AG10803 (cell line): ENCODE measurements at regions not wholly inside any gene's neighbourhood (a gene's known extent, or its start where the extent isn't known, plus 50 kb on each side); places are given as distances from the start of the nearest gene placed in this dataset.
A peak's percentile ranks its signal among the peaks of the same experiment; 100 is the strongest.

Experiments used
- DNase-seq: peaks from one replicate; pipeline ENCODE4 v3.0.0; 2010; ENCODE audit warnings: low read depth
- H3K4me3 ChIP-seq: 2 replicates; pipeline ENCODE4 v1.5.1; 2011; ENCODE audit warnings: mild to moderate bottlenecking, low read length, control low read depth
- TF ChIP-seq, protein P1 (sequence below): conservative IDR thresholded peaks from 2 replicates; pipeline ENCODE4 v1.5.1; 2011; ENCODE audit warnings: mild to moderate bottlenecking, low read length, control low read depth, inconsistent platforms

DNA sequence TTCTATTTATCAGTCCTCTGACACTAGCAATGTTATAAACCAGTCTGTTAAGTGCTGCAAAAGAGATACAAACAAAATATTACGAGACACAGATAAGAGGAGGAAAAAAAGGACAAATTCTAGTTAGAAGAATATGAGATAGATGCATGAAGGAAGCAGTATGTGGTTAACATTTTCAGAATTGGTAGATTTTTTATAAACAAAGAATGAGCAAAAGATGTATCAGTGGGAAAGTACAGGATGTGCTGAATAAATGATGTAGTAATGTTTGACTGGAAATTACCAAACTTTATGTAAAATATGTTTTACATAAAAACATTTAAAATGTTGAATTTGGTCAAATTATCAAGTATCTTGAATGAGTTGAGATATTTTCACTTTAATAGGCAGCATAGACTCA lies 574.2 kb downstream of the NUF2 start:
- no peak overlapping the region for H3K4me3 ChIP-seq
- DNase-seq: no peak
- TF ChIP-seq, protein P1, sequence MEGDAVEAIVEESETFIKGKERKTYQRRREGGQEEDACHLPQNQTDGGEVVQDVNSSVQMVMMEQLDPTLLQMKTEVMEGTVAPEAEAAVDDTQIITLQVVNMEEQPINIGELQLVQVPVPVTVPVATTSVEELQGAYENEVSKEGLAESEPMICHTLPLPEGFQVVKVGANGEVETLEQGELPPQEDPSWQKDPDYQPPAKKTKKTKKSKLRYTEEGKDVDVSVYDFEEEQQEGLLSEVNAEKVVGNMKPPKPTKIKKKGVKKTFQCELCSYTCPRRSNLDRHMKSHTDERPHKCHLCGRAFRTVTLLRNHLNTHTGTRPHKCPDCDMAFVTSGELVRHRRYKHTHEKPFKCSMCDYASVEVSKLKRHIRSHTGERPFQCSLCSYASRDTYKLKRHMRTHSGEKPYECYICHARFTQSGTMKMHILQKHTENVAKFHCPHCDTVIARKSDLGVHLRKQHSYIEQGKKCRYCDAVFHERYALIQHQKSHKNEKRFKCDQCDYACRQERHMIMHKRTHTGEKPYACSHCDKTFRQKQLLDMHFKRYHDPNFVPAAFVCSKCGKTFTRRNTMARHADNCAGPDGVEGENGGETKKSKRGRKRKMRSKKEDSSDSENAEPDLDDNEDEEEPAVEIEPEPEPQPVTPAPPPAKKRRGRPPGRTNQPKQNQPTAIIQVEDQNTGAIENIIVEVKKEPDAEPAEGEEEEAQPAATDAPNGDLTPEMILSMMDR: no peak

DNA sequence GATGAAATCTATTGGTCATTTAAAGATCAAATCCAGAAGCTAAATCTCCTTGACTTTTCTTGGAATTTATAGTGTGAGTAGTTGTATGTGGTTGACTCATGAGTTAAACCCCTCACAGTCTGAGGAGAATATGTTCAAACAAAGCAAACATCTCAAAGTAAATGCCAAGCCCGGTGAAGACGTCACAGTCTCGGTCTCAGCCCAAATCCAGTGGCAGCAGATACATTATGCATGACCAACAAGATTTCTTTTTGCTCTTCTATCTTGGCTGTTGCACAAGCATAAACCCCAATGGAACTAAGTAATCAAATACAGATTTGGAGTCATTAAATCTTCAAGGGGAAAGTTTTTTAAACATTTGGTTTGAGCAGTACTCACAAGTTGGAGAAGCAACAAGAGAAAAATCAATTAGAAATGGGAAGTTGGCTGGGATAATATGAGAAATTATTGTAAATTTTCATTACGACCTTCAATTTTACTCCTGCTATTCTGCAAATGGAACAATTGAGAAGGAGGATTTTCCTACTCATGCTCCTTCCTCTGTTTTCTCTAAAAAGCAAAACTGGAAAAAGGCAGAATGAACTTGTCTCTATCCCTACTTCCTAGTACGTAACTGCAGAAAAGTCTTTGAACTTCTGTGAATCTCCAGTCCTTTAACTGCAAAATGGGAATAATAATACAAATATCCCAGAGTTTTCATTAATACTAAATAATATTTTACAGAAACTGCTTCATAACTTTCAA lies 575.8 kb downstream of the NUF2 start:
- TF ChIP-seq, protein P1: no peak
- no peak overlapping the region for H3K4me3 ChIP-seq
- DNase-seq: peak; percentile 98

DNA sequence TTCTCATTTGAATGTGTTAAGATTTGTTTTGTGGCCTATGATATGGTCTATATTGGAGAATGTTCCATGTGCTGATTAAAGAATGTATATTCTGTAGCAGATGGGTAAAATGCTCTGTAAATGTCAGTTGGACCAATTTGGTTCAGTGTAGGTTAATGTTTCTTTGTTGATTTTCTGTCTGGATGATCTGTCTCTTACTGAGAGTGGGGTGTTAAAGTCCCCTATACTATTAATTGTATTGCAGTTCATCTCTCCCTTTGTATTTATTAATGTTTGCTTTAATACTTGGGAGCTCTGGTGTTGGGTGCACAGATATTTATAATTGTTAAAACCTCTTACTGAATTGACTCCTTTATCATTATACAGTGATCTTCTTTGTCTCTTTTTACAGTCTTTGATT lies 584.5 kb downstream of the NUF2 start:
- TF ChIP-seq, protein P1: no peak
- DNase-seq: no peak
- H3K4me3 ChIP-seq: no peak overlapping the region

DNA sequence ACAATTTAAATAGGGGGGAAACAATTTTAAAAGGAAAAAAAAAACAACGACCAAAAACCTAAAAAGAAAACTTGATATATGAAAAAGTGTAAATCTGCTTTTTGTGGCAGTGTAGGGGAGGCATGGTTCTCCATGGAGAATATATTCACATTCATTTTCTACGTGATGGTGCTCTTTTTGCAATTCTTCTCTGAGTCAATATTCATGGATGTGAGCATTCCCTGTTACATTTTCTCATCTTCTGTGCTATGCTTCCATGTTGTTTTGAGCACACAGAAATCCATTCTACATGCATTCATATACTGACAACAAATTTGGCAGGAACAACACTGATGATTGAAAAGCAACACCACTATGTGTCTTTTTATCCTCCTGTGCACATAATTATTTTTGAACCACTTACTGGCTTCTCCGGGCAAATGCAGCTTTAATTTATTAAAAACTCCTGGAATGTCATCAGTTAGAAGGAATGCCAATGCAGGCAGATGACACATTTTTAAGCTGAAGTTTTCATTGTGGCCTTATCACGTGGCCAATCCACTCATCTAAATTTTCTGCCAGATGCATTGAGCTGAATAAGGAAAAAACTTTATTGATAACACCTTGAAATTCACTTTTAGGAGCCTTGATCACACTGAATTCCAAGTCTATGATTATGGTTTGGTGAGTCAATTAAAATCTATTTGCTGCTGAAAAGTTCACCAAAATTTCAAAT lies 590.6 kb downstream of the NUF2 start:
- DNase-seq: peak; percentile 81
- TF ChIP-seq, protein P1: no peak
- H3K4me3 ChIP-seq: no peak overlapping the region

DNA sequence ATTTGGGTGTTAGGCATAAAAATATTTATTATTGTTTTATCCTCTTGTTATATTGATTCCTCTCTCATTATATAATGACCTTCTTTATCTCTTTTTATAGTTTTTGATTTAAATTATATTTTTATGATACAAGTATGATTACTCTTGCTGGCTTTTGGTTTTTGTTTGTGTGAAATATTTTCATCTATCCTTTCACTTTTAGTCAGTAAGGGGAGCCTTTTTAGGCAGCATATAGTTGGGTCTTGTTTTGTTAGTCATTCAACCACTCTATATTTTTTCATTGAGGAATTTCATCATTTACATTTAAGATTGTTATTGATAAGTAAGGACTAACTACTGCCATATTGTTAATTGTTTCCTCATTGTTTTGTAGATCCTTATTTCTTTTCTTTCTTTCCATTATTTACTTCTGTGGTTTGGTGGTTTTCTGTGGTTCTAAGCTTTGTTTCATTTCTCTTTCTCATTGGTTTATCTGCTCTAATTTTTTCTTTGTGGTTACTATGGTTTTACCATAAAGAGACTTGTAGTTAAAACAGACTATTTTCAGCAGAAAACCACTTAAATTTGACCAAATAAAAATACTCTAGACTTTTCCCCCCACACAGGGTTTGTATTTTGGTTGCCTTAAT lies 593.1 kb downstream of the NUF2 start:
- DNase-seq: peak; percentile 38
- TF ChIP-seq, protein P1: no peak
- no peak overlapping the region for H3K4me3 ChIP-seq

DNA sequence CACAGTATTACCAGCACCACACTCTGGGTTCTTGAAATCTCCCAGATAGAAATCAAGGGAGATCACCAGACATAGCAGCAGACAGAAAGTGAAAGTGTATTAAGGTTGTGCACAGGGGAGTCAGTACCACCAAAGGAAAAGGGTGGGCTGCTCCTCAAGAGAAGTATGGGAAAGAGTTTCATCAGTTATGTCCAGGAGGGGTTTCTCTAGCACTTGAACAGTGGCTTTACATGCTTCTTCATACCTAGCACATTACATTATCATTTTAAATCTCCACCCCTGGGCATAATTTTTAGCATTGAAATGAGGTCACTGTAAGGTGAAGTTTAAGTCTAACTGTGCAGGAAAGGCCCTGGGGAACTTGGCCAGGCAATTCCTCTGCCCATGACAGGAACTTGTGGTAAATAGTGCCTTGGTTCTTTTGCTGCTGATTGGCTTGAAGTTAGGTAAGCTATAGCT lies 601.0 kb downstream of the NUF2 start:
- H3K4me3 ChIP-seq: no peak overlapping the region
- TF ChIP-seq, protein P1: no peak
- peak; percentile 4 for DNase-seq

DNA sequence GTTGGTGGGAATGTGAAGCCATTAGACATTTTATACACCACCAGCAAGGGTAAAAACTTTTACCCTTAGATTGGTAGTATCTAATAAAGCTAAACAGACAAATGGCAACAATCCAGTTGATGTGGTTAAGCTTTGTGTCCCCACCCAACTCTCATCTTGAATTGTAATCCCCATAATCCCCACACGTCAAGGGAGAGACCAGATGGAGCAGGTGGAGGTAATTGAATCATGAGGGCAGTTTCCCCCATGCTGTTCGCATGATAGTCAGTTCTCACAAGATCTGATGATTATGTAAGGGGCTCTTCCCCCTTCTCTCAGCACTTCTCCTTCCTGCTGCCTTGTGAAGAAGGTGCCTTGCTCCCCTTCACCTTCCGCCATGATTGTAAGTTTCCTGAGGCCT lies 602.3 kb downstream of the NUF2 start:
- no peak overlapping the region for H3K4me3 ChIP-seq
- no peak for DNase-seq
- TF ChIP-seq, protein P1: no peak
